ENCODE measurements at regions not wholly inside any gene's neighbourhood (a gene's known extent, or its start where the extent isn't known, plus 50 kb on each side); places are given as distances from the start of the nearest gene placed in this dataset.

DNA sequence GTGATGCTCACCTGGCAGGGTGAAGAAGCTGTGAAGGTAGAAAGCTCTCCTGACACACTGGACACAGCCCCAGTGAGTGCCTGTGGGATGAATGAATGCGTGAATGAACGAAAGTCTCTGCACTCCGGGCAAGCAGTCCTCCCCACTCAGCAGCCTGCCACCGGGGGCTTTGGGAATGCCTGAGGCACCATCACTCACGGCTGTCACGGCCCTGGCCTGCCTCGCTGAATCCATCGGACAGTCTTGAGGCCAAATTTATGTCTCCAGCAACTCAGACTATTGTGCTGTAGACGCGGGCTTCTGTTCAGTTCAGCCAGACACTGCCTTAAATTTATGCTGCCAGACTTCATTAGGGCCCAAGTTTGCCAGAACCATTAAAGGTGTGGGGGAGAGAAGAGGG is 62.9 kb upstream of the TEX51 start:
- Mint-ChIP-seq H3K9me3 (no peaks in the 10 kb centered on the region), H3K4me1 (ENCODE audit: low read depth) (no peaks in the 10 kb centered on the region), H3K27ac (no peak overlapping the region), H3K27me3 (peaks cover 13% of the 10 kb centered on the region), H3K36me3 (ENCODE audit: low read depth) (no peaks in the 10 kb centered on the region), H3K4me3 (no peak overlapping the region)
- DNase-seq = no peak

DNA sequence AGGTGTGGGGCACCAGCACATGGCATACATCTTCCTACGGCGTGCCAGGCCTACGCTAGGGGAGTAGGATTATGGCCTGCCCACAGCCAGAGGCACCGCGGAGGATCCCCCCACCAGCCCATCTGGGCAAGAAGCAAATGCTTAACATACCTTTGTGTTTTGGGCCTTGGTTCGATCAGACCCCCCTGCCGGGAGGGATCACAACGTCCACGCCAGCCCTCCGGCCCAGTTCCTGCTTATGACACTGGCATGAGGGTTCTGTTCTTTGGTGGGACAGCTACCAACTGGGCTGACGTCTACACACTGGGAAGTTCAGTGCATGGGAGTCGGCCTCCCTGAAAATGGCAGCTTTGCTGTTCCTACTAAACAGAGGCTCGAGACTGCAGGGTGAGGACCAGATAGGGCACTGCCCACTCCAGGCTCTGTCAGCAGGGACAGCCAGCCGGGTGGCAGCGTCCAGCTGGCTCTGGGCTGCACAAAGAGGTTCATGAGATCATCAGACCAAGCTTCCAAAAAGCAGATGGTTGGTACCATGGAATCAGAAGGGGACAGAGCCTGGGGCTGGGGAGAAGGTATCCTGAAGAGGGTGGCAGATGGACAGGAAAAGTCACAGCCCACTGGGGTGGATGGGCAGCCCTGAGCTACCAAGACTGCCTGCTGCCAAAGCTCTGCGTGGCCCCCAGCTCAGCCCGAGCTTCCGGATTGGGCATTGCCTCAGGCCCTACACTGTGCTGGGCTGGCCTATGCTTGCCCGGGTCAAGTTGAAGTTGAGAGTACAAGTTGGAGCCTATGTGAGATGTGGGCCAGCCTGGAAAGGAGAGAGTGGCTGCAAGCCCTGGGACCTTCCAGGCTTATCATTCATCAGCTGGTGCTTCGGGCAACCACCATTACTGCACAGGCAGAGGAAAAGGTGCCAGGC is 61.7 kb upstream of the TEX51 start:
- Mint-ChIP-seq H3K27me3 (peaks cover 17% of the 10 kb centered on the region), H3K4me3 (no peak overlapping the region), H3K36me3 (ENCODE audit: low read depth) (no peaks in the 10 kb centered on the region), H3K9me3 (no peaks in the 10 kb centered on the region), H3K27ac (no peak overlapping the region), H3K4me1 (ENCODE audit: low read depth) (no peaks in the 10 kb centered on the region)
- no peak for DNase-seq

DNA sequence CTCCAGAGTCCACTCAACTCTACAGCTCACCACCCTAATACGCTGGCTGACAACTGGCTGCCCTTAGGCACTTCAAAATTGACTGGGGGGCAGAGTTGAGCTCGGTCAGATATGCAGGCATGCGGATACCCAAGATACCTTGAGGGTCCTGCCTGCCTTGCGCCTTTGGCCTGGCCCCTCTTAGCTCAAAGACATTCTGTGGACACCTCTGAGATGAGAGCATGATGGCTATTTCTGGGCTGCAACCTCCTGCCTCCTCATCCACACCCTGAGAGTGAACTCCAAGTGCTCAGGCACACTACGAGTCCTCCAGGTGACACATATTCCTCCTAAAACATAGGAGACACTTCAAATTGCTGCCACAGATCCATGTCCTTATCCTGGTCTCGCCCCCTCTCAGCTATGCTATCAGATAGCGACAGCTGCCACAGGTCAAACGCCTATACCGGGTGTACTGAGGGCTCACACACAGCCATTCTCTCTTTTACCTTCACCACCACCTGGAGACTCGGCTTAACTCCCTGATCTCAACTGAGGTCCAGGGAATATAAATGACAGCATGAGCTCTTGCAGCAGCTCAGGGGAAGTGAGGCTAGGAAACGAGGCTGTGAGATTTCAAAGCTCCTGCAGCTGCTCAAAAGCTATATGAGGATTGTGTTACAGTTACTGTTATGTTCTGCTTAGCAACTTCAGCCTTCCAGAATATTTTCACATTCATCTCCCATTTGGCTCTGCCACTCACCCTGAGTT is 60.5 kb upstream of the TEX51 start:
- Mint-ChIP-seq H3K27ac (no peak overlapping the region), H3K4me1 (ENCODE audit: low read depth) (no peaks in the 10 kb centered on the region), H3K27me3 (peaks cover 17% of the 10 kb centered on the region), H3K4me3 (no peak overlapping the region), H3K36me3 (ENCODE audit: low read depth) (no peaks in the 10 kb centered on the region), H3K9me3 (no peaks in the 10 kb centered on the region)
- DNase-seq = no peak

DNA sequence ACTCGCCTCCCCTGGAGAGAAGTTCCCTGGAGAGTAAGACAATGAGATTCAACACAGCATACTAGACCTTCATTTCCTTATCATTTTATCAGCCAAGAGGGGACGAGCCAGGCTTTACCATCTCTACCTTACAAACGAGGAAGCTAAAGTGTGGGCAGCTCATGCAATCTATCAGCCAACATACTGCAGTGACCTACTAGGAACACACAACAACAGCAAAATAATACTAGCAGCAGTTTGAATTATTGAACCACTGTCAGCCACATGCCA is 60.0 kb upstream of the TEX51 start:
- H3K4me3 Mint-ChIP-seq = no peak overlapping the region
- H3K4me1 Mint-ChIP-seq (ENCODE audit: low read depth) = no peaks in the 10 kb centered on the region
- no peak overlapping the region for H3K27ac Mint-ChIP-seq
- peaks cover 17% of the 10 kb centered on the region for H3K27me3 Mint-ChIP-seq
- no peak for DNase-seq
- H3K36me3 Mint-ChIP-seq (ENCODE audit: low read depth) = no peaks in the 10 kb centered on the region
- H3K9me3 Mint-ChIP-seq = no peaks in the 10 kb centered on the region

DNA sequence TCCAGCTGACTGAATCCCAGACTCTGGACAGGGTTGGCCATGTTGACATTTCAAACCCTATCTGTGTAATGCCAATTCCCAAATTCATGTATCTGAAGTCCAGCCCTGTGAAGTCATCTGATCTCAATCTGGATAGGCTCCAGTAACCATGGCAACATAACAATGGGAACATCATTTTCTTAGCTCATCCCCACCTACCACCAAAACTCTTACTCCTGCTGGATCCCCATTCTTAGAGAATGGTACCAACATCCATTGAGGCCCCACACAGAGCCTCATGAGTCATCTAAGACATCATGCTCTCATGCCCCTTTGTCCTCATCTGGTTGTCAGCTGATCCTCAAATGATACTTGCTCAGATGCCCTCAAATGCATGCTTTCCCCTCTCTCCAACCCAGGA is 58.9 kb upstream of the TEX51 start:
- DNase-seq = no peak

DNA sequence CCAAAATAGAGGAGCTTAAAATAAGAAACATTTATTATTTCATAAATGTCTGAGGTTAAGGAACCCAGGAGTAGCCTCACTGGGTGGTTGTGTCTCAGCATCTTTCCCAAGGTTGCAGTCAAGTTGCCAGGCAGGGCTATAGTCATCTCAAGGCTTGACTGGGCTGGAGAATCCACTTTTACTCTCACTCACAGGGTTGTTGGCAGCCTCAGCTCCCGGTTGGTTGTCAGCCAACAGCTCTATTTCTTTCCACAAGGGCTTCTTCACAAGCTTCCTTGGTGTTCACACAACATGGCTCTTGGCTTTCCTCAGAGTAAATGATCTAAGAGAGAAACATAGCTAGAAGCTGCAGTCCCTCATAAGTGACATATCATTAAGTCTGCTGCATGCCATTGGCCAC is 55.6 kb upstream of the TEX51 start:
- H3K27ac Mint-ChIP-seq = no peak overlapping the region
- H3K4me1 Mint-ChIP-seq (ENCODE audit: low read depth) = no peaks in the 10 kb centered on the region
- no peaks in the 10 kb centered on the region for H3K9me3 Mint-ChIP-seq
- peaks cover 17% of the 10 kb centered on the region for H3K27me3 Mint-ChIP-seq
- no peak for DNase-seq
- no peaks in the 10 kb centered on the region for H3K36me3 Mint-ChIP-seq (ENCODE audit: low read depth)
- no peak overlapping the region for H3K4me3 Mint-ChIP-seq

More for the DNA sequence above, 58.9 kb upstream of the TEX51 start:
- Mint-ChIP-seq H3K4me1 (ENCODE audit: low read depth) (no peaks in the 10 kb centered on the region), H3K36me3 (ENCODE audit: low read depth) (no peaks in the 10 kb centered on the region), H3K4me3 (no peak overlapping the region), H3K9me3 (no peaks in the 10 kb centered on the region), H3K27ac (no peak overlapping the region), H3K27me3 (peaks cover 17% of the 10 kb centered on the region)

DNA sequence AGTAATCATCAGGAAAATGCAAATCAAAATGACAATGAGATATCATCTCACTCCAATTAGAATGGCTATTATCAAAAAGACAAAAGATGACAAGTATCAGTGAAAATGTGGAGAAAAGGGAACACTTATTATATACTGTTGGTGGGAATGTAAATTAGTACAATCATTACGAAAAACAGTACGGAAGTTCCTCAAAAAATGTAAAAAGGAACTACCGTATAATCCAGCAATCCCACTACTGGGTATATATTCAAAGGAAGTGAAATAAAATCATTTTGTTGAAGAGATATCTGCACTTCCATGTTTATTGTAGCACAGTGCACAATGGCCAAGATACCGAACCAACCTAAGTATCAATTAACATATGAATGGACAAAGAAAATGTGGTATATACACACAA is 52.4 kb upstream of the TEX51 start:
- Mint-ChIP-seq H3K27me3 (peaks cover 7% of the 10 kb centered on the region), H3K27ac (no peak overlapping the region), H3K4me1 (ENCODE audit: low read depth) (no peaks in the 10 kb centered on the region), H3K9me3 (no peaks in the 10 kb centered on the region), H3K36me3 (ENCODE audit: low read depth) (no peaks in the 10 kb centered on the region), H3K4me3 (no peak overlapping the region)
- DNase-seq = no peak
